ENCODE measurements at regions not wholly inside any gene's neighbourhood (a gene's known extent, or its start where the extent isn't known, plus 50 kb on each side); places are given as distances from the start of the nearest gene placed in this dataset.

DNA sequence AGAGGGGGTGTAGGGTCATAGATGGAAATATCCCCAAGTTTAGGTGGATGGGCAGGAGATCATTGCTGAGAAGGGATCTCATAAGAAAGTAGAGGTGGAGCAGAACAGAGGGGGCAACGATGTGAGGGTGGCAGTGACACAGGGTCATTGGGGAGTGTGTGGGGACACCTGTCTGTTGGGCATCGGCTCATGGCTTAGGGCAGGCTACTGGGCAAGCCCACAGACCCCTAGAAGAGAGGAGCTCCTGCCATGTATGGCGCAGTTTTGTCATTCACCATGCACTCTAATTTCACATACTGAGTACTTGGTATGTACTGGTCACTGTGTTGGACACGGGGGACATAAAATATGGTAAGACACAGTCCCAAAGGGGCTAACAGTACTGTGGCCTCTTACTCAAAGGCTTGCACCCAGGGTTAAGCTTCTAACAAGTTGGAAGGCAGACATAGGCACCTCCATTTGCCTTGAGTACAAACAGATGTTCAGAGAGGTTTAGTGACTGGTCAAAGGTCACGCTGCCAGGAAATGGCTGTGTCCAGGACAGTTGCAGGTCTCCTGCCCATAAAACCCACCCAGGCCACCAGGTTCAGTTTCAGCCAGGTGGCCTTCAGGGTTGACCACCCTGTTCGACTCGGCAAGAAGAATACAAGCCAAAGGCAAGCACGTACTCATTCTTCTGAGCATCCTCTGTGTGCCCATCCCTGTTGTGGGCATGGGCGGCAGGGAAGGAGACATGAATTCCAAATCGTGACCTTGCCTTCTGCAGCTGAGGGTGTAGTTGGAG is 580.2 kb downstream of the KCNJ18 start:
- Histone ChIP-seq H3K4me2 (ENCODE audit: low read depth, low read length) (no peak overlapping the region), H3K79me2 (ENCODE audit: low read length) (no peaks in the 10 kb centered on the region), H3K9me3 (replicated peaks; ENCODE audit: insufficient read depth, low read length) (no peaks in the 10 kb centered on the region), H3K9me2 (replicated peaks; ENCODE audit: insufficient read depth, low read length) (no peaks in the 10 kb centered on the region), H3K9ac (ENCODE audit: low read length) (no peak overlapping the region), H2AFZ (ENCODE audit: low read length) (no peak overlapping the region), H3K36me3 (replicated peaks; ENCODE audit: insufficient read depth, low read length) (no peaks in the 10 kb centered on the region), H4K20me1 (ENCODE audit: insufficient read depth, low read length) (no peaks in the 10 kb centered on the region), H3K4me3 (ENCODE audit: low read length) (no peak overlapping the region), H3K27ac (ENCODE audit: low read length) (no peak overlapping the region), H3F3A (ENCODE audit: insufficient read depth, low read length) (no peaks in the 10 kb centered on the region), H3K4me1 (ENCODE audit: low read length) (no peaks in the 10 kb centered on the region), H3K27me3 (replicated peaks; ENCODE audit: insufficient read depth, low read length) (no peaks in the 10 kb centered on the region)
- TF ChIP-seq EZH2 (optimal IDR thresholded peaks at IDR 0.05; ENCODE audit: low read depth, low read length), result no peak
- TF ChIP-seq EZH2phosphoT487 (IDR thresholded peaks at IDR 0.05; ENCODE audit: low read length), result no peak
- no peak for TF ChIP-seq CTCF (IDR thresholded peaks at IDR 0.05; ENCODE audit: low read length)
- no peak for DNase-seq

GRCh38 chr17:22273308-22273707 is 581.0 kb downstream of the KCNJ18 start:
- Histone ChIP-seq H3K4me3 (ENCODE audit: low read length) (no peak overlapping the region), H3K9me3 (replicated peaks; ENCODE audit: insufficient read depth, low read length) (no peaks in the 10 kb centered on the region), H3K9ac (ENCODE audit: low read length) (no peak overlapping the region), H4K20me1 (ENCODE audit: insufficient read depth, low read length) (no peaks in the 10 kb centered on the region), H2AFZ (ENCODE audit: low read length) (no peak overlapping the region), H3K4me2 (ENCODE audit: low read depth, low read length) (no peak overlapping the region), H3K27ac (ENCODE audit: low read length) (no peak overlapping the region), H3K79me2 (ENCODE audit: low read length) (no peaks in the 10 kb centered on the region), H3F3A (ENCODE audit: insufficient read depth, low read length) (no peaks in the 10 kb centered on the region), H3K9me2 (replicated peaks; ENCODE audit: insufficient read depth, low read length) (no peaks in the 10 kb centered on the region), H3K4me1 (ENCODE audit: low read length) (no peaks in the 10 kb centered on the region), H3K36me3 (replicated peaks; ENCODE audit: insufficient read depth, low read length) (no peaks in the 10 kb centered on the region), H3K27me3 (replicated peaks; ENCODE audit: insufficient read depth, low read length) (no peaks in the 10 kb centered on the region)
- DNase-seq, result no peak
- no peak for TF ChIP-seq EZH2 (optimal IDR thresholded peaks at IDR 0.05; ENCODE audit: low read depth, low read length)

- Histone ChIP-seq H3K9me3 (replicated peaks; ENCODE audit: insufficient read depth, low read length) (no peaks in the 10 kb centered on the region), H3K4me2 (ENCODE audit: low read depth, low read length) (no peak overlapping the region), H3K27ac (ENCODE audit: low read length) (no peak overlapping the region), H3K79me2 (ENCODE audit: low read length) (no peaks in the 10 kb centered on the region), H3K9me2 (replicated peaks; ENCODE audit: insufficient read depth, low read length) (no peaks in the 10 kb centered on the region), H2AFZ (ENCODE audit: low read length) (no peak overlapping the region), H4K20me1 (ENCODE audit: insufficient read depth, low read length) (no peaks in the 10 kb centered on the region), H3K4me1 (ENCODE audit: low read length) (no peaks in the 10 kb centered on the region), H3K4me3 (ENCODE audit: low read length) (no peak overlapping the region), H3F3A (ENCODE audit: insufficient read depth, low read length) (no peaks in the 10 kb centered on the region), H3K9ac (ENCODE audit: low read length) (no peak overlapping the region), H3K36me3 (replicated peaks; ENCODE audit: insufficient read depth, low read length) (no peaks in the 10 kb centered on the region), H3K27me3 (replicated peaks; ENCODE audit: insufficient read depth, low read length) (no peaks in the 10 kb centered on the region)
- no peak for DNase-seq
- TF ChIP-seq EZH2 (optimal IDR thresholded peaks at IDR 0.05; ENCODE audit: low read depth, low read length) (no peak), EZH2phosphoT487 (IDR thresholded peaks at IDR 0.05; ENCODE audit: low read length) (no peak), CTCF (IDR thresholded peaks at IDR 0.05; ENCODE audit: low read length) (no peak)
Observed at GRCh38 chr17:22277595-22277994, 585.3 kb downstream of the KCNJ18 start.
